ENCODE measurements at regions not wholly inside any gene's neighbourhood (a gene's known extent, or its start where the extent isn't known, plus 50 kb on each side); places are given as distances from the start of the nearest gene placed in this dataset.
"Not testable (repeated sequence)": the region's sequence is repeated elsewhere in the genome, so short reads cannot be mapped to it uniquely, and the experiment has no call there.

DNA sequence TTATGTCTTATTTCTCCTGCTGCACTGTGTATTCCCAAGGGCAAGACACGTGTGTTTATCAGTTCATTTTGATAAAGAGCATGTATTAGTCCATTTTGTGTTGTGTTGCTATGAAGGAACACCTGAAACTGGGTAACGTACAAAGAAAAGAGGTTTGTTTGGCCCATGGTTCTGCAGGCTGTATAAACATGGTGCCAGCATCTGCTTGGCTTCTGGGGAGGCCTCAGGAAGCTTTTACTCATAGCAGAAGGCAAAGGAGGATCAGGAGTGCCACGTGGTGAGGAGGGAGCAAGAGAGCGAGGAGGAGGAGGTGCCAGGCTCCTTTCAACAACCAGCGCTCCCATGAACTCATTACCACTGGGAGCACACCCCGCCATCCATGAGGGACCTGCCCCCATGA, 214.0 kb downstream of the UQCRFS1 start:
- Histone ChIP-seq H3K9me3 (peaks cover 0 to 8% (median 0%) of the 10 kb centered on the region in 3 donors), H3K27ac (no peak overlapping the region), H3K4me1 (no peaks in the 10 kb centered on the region), H3K27me3 (no peaks in the 10 kb centered on the region), H3K4me3 (no peak overlapping the region), H3K36me3 (replicated peaks in 1 of 2; ENCODE audit: insufficient read depth in 1 of 2, low read depth in 2 of 2) (no peaks in the 10 kb centered on the region)
- TF ChIP-seq POLR2A (IDR thresholded peaks at IDR 0.05): no peak
- TF ChIP-seq, protein P1, sequence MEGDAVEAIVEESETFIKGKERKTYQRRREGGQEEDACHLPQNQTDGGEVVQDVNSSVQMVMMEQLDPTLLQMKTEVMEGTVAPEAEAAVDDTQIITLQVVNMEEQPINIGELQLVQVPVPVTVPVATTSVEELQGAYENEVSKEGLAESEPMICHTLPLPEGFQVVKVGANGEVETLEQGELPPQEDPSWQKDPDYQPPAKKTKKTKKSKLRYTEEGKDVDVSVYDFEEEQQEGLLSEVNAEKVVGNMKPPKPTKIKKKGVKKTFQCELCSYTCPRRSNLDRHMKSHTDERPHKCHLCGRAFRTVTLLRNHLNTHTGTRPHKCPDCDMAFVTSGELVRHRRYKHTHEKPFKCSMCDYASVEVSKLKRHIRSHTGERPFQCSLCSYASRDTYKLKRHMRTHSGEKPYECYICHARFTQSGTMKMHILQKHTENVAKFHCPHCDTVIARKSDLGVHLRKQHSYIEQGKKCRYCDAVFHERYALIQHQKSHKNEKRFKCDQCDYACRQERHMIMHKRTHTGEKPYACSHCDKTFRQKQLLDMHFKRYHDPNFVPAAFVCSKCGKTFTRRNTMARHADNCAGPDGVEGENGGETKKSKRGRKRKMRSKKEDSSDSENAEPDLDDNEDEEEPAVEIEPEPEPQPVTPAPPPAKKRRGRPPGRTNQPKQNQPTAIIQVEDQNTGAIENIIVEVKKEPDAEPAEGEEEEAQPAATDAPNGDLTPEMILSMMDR (IDR thresholded peaks at IDR 0.05): no peak
- ATAC-seq: no peak
- WGBS, 2 donors: 69 to 82% methylated on average over 6 of the region's 6 CpGs
- no peak for DNase-seq
- intact Hi-C loops (cut with DNase I): no loop called here

DNA sequence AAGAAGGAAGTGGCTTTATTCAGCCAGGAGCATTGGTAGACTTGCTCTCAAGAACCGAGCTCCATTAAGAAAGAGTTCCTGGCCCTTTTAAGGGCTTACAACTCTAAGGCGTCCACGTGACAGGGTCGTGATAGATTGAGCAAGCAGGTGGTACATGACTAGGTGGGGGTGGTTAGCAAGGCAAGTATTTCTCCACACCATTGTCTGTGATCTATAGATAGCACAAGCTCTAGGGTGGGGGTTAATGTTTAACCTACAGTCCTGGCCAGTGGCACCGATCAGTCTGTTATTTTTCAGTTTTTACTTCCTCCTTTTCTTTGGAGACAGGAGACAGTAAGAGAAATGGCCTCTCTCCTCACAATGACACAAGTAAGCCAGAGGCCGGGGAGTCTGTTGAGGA, 215.1 kb downstream of the UQCRFS1 start:
- H3K9me3 ChIP-seq; H3K27ac ChIP-seq; H3K4me3 ChIP-seq; H3K27me3 ChIP-seq; H3K36me3 ChIP-seq (replicated peaks in 1 of 2; ENCODE audit: insufficient read depth in 1 of 2, low read depth in 2 of 2); intact Hi-C loops (cut with DNase I); H3K4me1 ChIP-seq; ATAC-seq: not testable (repeated sequence)
- peak in 2 of 4 donors; percentile 20 for DNase-seq
- 33 to 44% methylated on average over 6 of the region's 6 CpGs for WGBS, 2 donors

DNA sequence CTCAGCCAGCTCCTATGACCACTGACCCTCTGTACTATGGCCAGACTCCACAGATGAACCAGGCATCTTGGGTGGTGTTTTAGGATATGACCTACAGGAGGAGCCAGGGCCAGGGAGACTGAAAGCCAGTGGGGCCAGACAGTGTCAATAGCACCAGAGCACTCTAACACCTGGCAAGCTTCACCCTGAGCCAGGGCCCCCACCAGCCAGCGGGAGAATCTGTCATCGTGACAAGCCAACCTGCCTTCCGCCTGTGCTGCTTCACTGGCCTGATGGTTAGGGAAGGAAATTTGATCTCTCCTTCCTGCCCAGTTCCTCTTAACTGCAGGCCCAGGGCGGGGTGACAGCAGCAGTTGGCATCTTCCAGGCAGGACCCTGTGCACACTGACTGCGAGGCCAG, 222.4 kb downstream of the UQCRFS1 start:
- Histone ChIP-seq H3K4me3 (no peak overlapping the region), H3K4me1 (no peaks in the 10 kb centered on the region), H3K9me3 (no peaks in the 10 kb centered on the region), H3K36me3 (replicated peaks in 1 of 2; ENCODE audit: insufficient read depth in 1 of 2, low read depth in 2 of 2) (no peaks in the 10 kb centered on the region), H3K27ac (no peak overlapping the region), H3K27me3 (no peaks in the 10 kb centered on the region)
- WGBS, 2 donors: 40 to 42% methylated on average over 3 to 5 of the region's 5 CpGs
- no peak for DNase-seq
- no peak for TF ChIP-seq POLR2A (IDR thresholded peaks at IDR 0.05)
- TF ChIP-seq, protein P1 (IDR thresholded peaks at IDR 0.05): no peak
- intact Hi-C loops (cut with DNase I): no loop called here
- ATAC-seq: no peak

DNA sequence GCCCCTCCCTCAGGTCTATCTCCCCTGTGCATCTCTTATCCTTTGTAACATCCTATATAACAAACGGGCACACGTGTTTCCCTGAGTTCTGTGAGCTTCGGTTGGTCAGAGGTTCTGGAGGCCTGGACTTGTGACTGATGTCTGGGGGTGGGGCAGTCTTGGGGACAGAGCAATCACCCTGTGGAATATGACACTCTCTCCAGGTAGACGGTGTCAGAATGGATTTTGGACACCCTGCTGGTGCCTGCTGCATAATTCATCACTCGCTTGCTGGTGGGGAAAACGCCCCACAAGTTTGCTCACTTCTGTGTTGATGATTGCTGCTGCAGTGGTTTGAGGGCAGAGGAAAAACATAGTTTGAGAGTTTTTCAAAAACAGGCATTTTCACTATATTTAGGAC, 223.2 kb downstream of the UQCRFS1 start:
- Histone ChIP-seq H3K9me3 (no peaks in the 10 kb centered on the region), H3K27ac (no peak overlapping the region), H3K4me3 (no peak overlapping the region), H3K4me1 (no peaks in the 10 kb centered on the region), H3K36me3 (replicated peaks in 1 of 2; ENCODE audit: insufficient read depth in 1 of 2, low read depth in 2 of 2) (no peaks in the 10 kb centered on the region), H3K27me3 (no peaks in the 10 kb centered on the region)
- ATAC-seq: no peak
- no peak for DNase-seq
- WGBS, 2 donors: 43 to 44% methylated on average over 5 to 6 of the region's 6 CpGs
- intact Hi-C loops (cut with DNase I): no loop called here
- TF ChIP-seq, protein P1 (IDR thresholded peaks at IDR 0.05): no peak
- TF ChIP-seq POLR2A (IDR thresholded peaks at IDR 0.05): no peak

DNA sequence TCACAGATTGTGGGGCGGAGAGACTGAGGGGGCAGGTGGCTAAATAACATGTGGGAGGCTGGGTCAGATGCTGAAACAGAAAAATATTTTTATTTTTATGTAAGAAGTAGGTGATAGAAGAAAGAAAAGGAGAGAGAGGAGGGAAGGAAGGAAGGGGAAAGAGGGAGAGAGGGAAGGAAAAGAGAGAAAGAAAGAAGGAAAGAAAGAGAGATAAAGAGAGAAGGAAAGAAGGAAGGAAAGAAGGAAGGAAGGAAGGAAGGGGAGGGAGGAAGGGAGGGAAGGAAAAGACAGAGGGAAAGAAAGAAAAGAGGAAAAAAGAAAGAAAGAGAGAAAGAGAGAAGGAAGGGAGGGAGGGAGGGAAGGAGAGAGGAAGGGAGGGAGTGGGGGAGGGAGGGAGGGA, 224.9 kb downstream of the UQCRFS1 start:
- no peaks in the 10 kb centered on the region for H3K4me1 ChIP-seq
- H3K9me3 ChIP-seq: no peaks in the 10 kb centered on the region
- no peak for DNase-seq
- TF ChIP-seq, protein P1 (IDR thresholded peaks at IDR 0.05): no peak
- no peak for TF ChIP-seq POLR2A (IDR thresholded peaks at IDR 0.05)
- ATAC-seq: no peak
- intact Hi-C loops (cut with DNase I): no loop called here
- H3K27me3 ChIP-seq: no peaks in the 10 kb centered on the region
- WGBS, 2 donors: 79 to 84% methylated on average over 1 of the region's 1 CpG
- H3K27ac ChIP-seq: no peak overlapping the region
- no peaks in the 10 kb centered on the region for H3K36me3 ChIP-seq (replicated peaks in 1 of 2; ENCODE audit: insufficient read depth in 1 of 2, low read depth in 2 of 2)
- H3K4me3 ChIP-seq: no peak overlapping the region
